Hepatocyte (in vitro differentiated cells): ENCODE measurements at regions not wholly inside any gene's neighbourhood (a gene's known extent, or its start where the extent isn't known, plus 50 kb on each side); places are given as distances from the start of the nearest gene placed in this dataset.

Experiments
- DNase-seq: peaks from one replicate; pipeline ENCODE4 v3.0.0-alpha.2; 2016; ENCODE audit warnings: low spot score
- H2AFZ ChIP-seq: fragments of 200-600 bp; sonication (generic); 2 replicates; pipeline ENCODE4 v1.6.0; 2016; ENCODE audit warnings: antibody characterized with exemption, mild to moderate bottlenecking
- H3K27ac ChIP-seq: fragments of 200-600 bp; sonication (generic); 2 replicates; pipeline ENCODE4 v1.5.1; 2016; ENCODE audit warnings: mild to moderate bottlenecking
- H3K27me3 ChIP-seq: fragments of 200-600 bp; sonication (generic); 2 replicates; pipeline ENCODE4 v1.6.1; 2016
- H3K36me3 ChIP-seq: fragments of 200-600 bp; sonication (generic); replicated peaks from 2 replicates; pipeline ENCODE4 v1.5.1; 2016; ENCODE audit warnings: low read depth; ENCODE audit not compliant: insufficient read depth
- H3K4me1 ChIP-seq: fragments of 200-600 bp; sonication (generic); 2 replicates; pipeline ENCODE4 v1.5.1; 2016; ENCODE audit warnings: mild to moderate bottlenecking, moderate library complexity; ENCODE audit not compliant: insufficient read depth
- H3K4me2 ChIP-seq: fragments of 200-600 bp; sonication (generic); 2 replicates; pipeline ENCODE4 v1.6.0; 2016
- H3K4me3 ChIP-seq: fragments of 200-600 bp; sonication (generic); 2 replicates; pipeline ENCODE4 v1.5.1; 2016; ENCODE audit warnings: mild to moderate bottlenecking
- H3K79me2 ChIP-seq: fragments of 200-600 bp; sonication (generic); 2 replicates; pipeline ENCODE4 v1.6.0; 2017; ENCODE audit warnings: mild to moderate bottlenecking
- H3K9me2 ChIP-seq: fragments of 200-600 bp; sonication (generic); replicated peaks from 2 replicates; pipeline ENCODE4 v1.6.0; 2017; ENCODE audit warnings: mild to moderate bottlenecking; ENCODE audit not compliant: insufficient read depth
- H3K9me3 ChIP-seq: fragments of 200-600 bp; sonication (generic); 2 replicates; pipeline ENCODE4 v1.5.1; 2016; ENCODE audit warnings: low read depth, mild to moderate bottlenecking
- H4K20me1 ChIP-seq: fragments of 200-600 bp; sonication (generic); 2 replicates; pipeline ENCODE4 v1.6.0; 2016; ENCODE audit warnings: mild to moderate bottlenecking; ENCODE audit not compliant: insufficient read depth, poor library complexity, severe bottlenecking
- EZH2 ChIP-seq: fragments of 200-600 bp; sonication (generic); IDR thresholded peaks from 2 replicates; pipeline ENCODE4 v1.6.1; 2016; ENCODE audit warnings: antibody characterized with exemption, mild to moderate bottlenecking, borderline replicate concordance
- EZH2phosphoT487 ChIP-seq: fragments of 200-600 bp; sonication (generic); IDR thresholded peaks from one replicate; pipeline ENCODE4 v1.6.1; 2018; ENCODE audit warnings: antibody characterized with exemption, mild to moderate bottlenecking, low read depth, moderate library complexity; ENCODE audit not compliant: unreplicated experiment, severe bottlenecking
- WGBS: methylation state at CpG from one replicate; pipeline ENCODE4 v1.1.6; 2016; ENCODE audit warnings: low lambda C conversion rate; ENCODE audit errors: missing lambda C conversion rate; 5-methylcytosine and 5-hydroxymethylcytosine counted together
- TF ChIP-seq, protein P1 (sequence below): fragments of 200-600 bp; sonication (generic); IDR thresholded peaks from 2 replicates; pipeline ENCODE4 v1.5.1; 2016; ENCODE audit warnings: antibody characterized with exemption, mild to moderate bottlenecking; ENCODE audit not compliant: poor library complexity

DNA sequence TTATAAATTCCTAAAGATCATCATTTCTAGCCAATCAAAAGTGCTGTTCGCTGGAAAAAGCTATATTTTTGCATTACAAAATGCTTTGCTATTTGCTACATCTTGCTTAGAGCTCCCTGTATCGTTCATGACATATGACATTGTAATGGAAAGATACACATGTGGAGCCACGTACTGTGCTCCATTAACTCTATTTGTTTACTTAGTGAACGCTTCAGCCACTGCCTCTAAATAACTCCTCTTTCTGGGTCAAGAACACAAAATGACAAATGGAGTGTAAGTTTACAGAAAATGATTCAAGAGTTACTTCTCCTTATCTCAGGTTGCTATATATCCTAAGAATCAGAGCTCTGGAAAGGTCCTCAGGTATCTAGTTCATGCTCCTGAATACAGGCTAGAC lies 329.1 kb upstream of the SMIM31 start:
- Histone ChIP-seq H3K9me3 (no peaks in the 10 kb centered on the region), H3K4me3 (no peak overlapping the region), H3K27me3 (no peaks in the 10 kb centered on the region), H3K4me1 (no peaks in the 10 kb centered on the region), H4K20me1 (no peaks in the 10 kb centered on the region), H3K27ac (no peak overlapping the region), H3K36me3 (no peaks in the 10 kb centered on the region), H3K9me2 (no peaks in the 10 kb centered on the region), H2AFZ (no peak overlapping the region), H3K79me2 (no peaks in the 10 kb centered on the region), H3K4me2 (no peak overlapping the region)
- TF ChIP-seq, protein P1, sequence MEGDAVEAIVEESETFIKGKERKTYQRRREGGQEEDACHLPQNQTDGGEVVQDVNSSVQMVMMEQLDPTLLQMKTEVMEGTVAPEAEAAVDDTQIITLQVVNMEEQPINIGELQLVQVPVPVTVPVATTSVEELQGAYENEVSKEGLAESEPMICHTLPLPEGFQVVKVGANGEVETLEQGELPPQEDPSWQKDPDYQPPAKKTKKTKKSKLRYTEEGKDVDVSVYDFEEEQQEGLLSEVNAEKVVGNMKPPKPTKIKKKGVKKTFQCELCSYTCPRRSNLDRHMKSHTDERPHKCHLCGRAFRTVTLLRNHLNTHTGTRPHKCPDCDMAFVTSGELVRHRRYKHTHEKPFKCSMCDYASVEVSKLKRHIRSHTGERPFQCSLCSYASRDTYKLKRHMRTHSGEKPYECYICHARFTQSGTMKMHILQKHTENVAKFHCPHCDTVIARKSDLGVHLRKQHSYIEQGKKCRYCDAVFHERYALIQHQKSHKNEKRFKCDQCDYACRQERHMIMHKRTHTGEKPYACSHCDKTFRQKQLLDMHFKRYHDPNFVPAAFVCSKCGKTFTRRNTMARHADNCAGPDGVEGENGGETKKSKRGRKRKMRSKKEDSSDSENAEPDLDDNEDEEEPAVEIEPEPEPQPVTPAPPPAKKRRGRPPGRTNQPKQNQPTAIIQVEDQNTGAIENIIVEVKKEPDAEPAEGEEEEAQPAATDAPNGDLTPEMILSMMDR: no peak
- TF ChIP-seq EZH2phosphoT487 (no peak), EZH2 (no peak)
- WGBS: 64% methylated on average over 4 of the region's 4 CpGs
- no peak for DNase-seq

DNA sequence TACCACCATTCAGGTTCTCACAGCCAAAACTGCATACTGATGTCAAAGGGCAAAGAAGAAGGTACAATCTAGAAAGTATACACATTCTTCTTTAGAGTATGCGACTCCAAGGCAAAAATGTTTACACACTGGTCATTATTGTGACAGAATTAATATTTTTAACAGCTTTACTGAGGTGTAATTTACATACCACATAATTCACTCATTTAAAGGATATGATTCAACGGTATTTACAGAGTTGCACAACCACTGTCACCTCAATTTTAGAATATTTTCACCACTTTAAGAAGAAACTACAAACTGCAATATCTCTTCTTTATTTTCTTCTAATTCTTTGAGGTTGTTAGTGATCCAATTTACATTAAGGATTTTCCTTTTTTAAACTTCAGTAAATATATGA lies 325.4 kb upstream of the SMIM31 start:
- H3K9me3 ChIP-seq: no peaks in the 10 kb centered on the region
- no peak overlapping the region for H3K4me2 ChIP-seq
- no peak for DNase-seq
- no peak overlapping the region for H3K27ac ChIP-seq
- no peak overlapping the region for H3K4me3 ChIP-seq
- no peaks in the 10 kb centered on the region for H3K36me3 ChIP-seq
- no peaks in the 10 kb centered on the region for H3K27me3 ChIP-seq
- no peak for TF ChIP-seq EZH2
- H3K79me2 ChIP-seq: no peaks in the 10 kb centered on the region
- WGBS: 87% methylated on average over 2 of the region's 2 CpGs
- no peaks in the 10 kb centered on the region for H3K9me2 ChIP-seq
- H4K20me1 ChIP-seq: no peaks in the 10 kb centered on the region
- no peaks in the 10 kb centered on the region for H3K4me1 ChIP-seq
- no peak overlapping the region for H2AFZ ChIP-seq

DNA sequence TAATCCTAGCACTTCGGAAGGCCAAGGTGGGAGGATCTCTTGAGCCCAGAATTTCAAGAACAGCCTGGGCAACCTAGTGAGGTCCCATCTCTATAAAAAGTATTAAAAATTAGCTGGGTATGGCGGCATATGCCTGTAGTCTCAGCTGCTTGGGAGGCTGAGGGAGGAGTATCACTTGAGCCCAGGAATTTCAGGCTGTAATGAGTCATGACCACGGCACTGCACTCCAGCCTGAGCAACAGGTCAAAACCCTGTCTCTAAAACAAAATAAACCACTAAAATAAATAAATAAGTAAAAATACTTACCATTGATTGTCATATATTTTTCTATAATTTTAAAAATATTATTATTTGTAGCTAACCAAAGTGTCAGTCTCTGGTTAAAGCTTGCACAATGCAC lies 315.6 kb upstream of the SMIM31 start:
- H3K4me3 ChIP-seq: no peak overlapping the region
- H3K9me2 ChIP-seq: no peaks in the 10 kb centered on the region
- H3K79me2 ChIP-seq: no peaks in the 10 kb centered on the region
- 74% methylated on average over 3 of the region's 3 CpGs for WGBS
- H3K9me3 ChIP-seq: no peaks in the 10 kb centered on the region
- H3K4me1 ChIP-seq: no peaks in the 10 kb centered on the region
- no peak for TF ChIP-seq EZH2
- TF ChIP-seq, protein P1: no peak
- no peak for TF ChIP-seq EZH2phosphoT487
- H4K20me1 ChIP-seq: no peaks in the 10 kb centered on the region
- no peak overlapping the region for H3K4me2 ChIP-seq
- DNase-seq: no peak
- no peaks in the 10 kb centered on the region for H3K36me3 ChIP-seq
- no peak overlapping the region for H3K27ac ChIP-seq
- H3K27me3 ChIP-seq: no peaks in the 10 kb centered on the region
- no peak overlapping the region for H2AFZ ChIP-seq

DNA sequence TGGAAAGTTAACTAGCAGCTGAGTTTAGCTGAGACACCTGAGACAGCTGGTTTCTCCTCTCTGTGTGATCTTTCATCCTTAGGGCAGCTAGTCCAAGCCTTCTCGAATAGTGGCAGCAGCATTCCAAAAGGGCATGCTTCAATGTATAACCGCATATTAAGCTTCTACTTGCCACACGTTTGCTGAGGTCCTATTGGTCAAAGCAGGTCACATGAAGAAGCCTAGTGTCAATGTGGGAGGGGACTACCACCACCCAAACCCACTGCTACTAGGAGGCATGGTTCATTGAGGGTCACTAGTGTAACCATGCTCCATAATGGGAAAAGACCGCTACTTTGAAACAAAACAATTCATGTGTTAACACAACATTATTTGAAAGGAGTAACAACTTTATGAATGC lies 314.9 kb upstream of the SMIM31 start:
- 78% methylated on average over 4 of the region's 4 CpGs for WGBS
- no peak overlapping the region for H3K4me2 ChIP-seq

More for the DNA sequence above, 314.9 kb upstream of the SMIM31 start:
- Histone ChIP-seq H3K79me2 (no peaks in the 10 kb centered on the region), H3K4me3 (no peak overlapping the region), H3K36me3 (no peaks in the 10 kb centered on the region), H2AFZ (no peak overlapping the region), H3K27ac (no peak overlapping the region), H4K20me1 (no peaks in the 10 kb centered on the region), H3K9me3 (no peaks in the 10 kb centered on the region), H3K4me1 (no peaks in the 10 kb centered on the region), H3K9me2 (no peaks in the 10 kb centered on the region), H3K27me3 (no peaks in the 10 kb centered on the region)
- no peak for DNase-seq
- TF ChIP-seq EZH2phosphoT487 (no peak), EZH2 (no peak)
- TF ChIP-seq, protein P1: no peak
